NCI-H460 (cell line): ENCODE measurements at regions not wholly inside any gene's neighbourhood (a gene's known extent, or its start where the extent isn't known, plus 50 kb on each side); places are given as distances from the start of the nearest gene placed in this dataset.
A peak's percentile ranks its signal among the peaks of the same experiment; 100 is the strongest.

Source experiments
- DNase-seq: peaks from one replicate; pipeline ENCODE4 v3.0.0-alpha.2; 2016; ENCODE audit warnings: low read depth; ENCODE audit errors: extremely low read depth

- DNase-seq: peak; percentile 34
Measured at GRCh38 chr2:8583400-8584173, 98.3 kb upstream of the ID2 start.

- DNase-seq: no peak
Measured at GRCh38 chr2:8584174-8585066, 97.4 kb upstream of the ID2 start.

GRCh38 chr2:8586457-8587051 is 95.3 kb upstream of the ID2 start:
- DNase-seq: no peak

GRCh38 chr2:8587251-8587791 is 94.5 kb upstream of the ID2 start:
- DNase-seq: no peak

- DNase-seq: no peak
Measured at GRCh38 chr2:8587920-8588830, 93.7 kb upstream of the ID2 start.

- no peak for DNase-seq
Measured at GRCh38 chr2:8588831-8589191, 93.0 kb upstream of the ID2 start.

- no peak for DNase-seq
Measured at GRCh38 chr2:8589721-8590120, 92.1 kb upstream of the ID2 start.

- no peak for DNase-seq
Measured at GRCh38 chr2:8590938-8591337, 90.9 kb upstream of the ID2 start.

- DNase-seq: no peak
Measured at GRCh38 chr2:8592736-8593135, 89.1 kb upstream of the ID2 start.

GRCh38 chr2:8593243-8593642 is 88.6 kb upstream of the ID2 start:
- no peak for DNase-seq

- no peak for DNase-seq
Measured at GRCh38 chr2:8594731-8595427, 87.0 kb upstream of the ID2 start.

GRCh38 chr2:8595428-8595805 is 86.4 kb upstream of the ID2 start:
- no peak for DNase-seq

GRCh38 chr2:8595811-8596600 is 85.8 kb upstream of the ID2 start:
- DNase-seq: no peak

GRCh38 chr2:8597094-8597493 is 84.8 kb upstream of the ID2 start:
- no peak for DNase-seq

GRCh38 chr2:8597559-8598225 is 84.2 kb upstream of the ID2 start:
- DNase-seq: no peak

GRCh38 chr2:8598295-8599165 is 83.3 kb upstream of the ID2 start:
- peak; percentile 95 for DNase-seq
